ENCODE measurements at regions not wholly inside any gene's neighbourhood (a gene's known extent, or its start where the extent isn't known, plus 50 kb on each side); places are given as distances from the start of the nearest gene placed in this dataset.

GRCh38 chr11:104652996-104653395, 245.3 kb downstream of the CASP12 start:
- TF ChIP-seq EZH2phosphoT487 (IDR thresholded peaks at IDR 0.05; ENCODE audit: low read depth) = no peak
- TF ChIP-seq, protein P1, sequence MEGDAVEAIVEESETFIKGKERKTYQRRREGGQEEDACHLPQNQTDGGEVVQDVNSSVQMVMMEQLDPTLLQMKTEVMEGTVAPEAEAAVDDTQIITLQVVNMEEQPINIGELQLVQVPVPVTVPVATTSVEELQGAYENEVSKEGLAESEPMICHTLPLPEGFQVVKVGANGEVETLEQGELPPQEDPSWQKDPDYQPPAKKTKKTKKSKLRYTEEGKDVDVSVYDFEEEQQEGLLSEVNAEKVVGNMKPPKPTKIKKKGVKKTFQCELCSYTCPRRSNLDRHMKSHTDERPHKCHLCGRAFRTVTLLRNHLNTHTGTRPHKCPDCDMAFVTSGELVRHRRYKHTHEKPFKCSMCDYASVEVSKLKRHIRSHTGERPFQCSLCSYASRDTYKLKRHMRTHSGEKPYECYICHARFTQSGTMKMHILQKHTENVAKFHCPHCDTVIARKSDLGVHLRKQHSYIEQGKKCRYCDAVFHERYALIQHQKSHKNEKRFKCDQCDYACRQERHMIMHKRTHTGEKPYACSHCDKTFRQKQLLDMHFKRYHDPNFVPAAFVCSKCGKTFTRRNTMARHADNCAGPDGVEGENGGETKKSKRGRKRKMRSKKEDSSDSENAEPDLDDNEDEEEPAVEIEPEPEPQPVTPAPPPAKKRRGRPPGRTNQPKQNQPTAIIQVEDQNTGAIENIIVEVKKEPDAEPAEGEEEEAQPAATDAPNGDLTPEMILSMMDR (IDR thresholded peaks at IDR 0.05; ENCODE audit: low read depth, low read length) = no peak
- Histone ChIP-seq H3K4me1 (ENCODE audit: low read length) (no peaks in the 10 kb centered on the region), H3K9ac (ENCODE audit: low read length) (no peak overlapping the region), H3K79me2 (ENCODE audit: low read length) (no peaks in the 10 kb centered on the region), H3K36me3 (replicated peaks; ENCODE audit: low read depth, low read length) (no peaks in the 10 kb centered on the region), H3K27me3 (ENCODE audit: low read depth, low read length) (no peaks in the 10 kb centered on the region), H4K20me1 (ENCODE audit: insufficient read depth, low read length) (no peaks in the 10 kb centered on the region), H3K4me2 (ENCODE audit: low read length) (no peak overlapping the region), H3K27ac (ENCODE audit: low read length) (no peak overlapping the region), H3K9me3 (ENCODE audit: insufficient read depth, low read length) (0 out of 2 replicates have a peak, but pooled peaks cover 2% of the 10 kb centered on the region), H2AFZ (ENCODE audit: low read depth, low read length) (no peak overlapping the region), H3K4me3 (ENCODE audit: low read length) (no peak overlapping the region)

DNA sequence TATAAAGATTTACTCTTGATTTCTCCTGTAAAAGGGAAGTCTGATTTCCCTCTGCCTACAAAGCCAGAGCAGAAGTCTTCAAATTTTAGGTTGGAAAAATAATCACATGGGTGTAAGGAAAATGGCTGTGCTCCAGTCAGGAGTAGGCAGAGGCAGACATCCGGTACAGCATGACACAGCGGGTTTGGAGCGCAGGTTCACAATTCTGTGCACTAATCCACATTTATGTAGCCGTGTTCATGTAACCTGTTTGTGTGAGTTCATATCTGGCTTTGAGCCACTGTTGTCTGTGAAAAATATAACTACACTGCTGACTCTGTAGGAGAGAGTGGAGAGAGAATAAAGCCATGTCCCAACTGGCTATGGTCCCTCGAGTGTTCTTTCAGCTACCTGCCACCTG, 248.0 kb downstream of the CASP12 start:
- Histone ChIP-seq H3K9ac (ENCODE audit: low read length) (no peak overlapping the region), H3K4me3 (ENCODE audit: low read length) (no peak overlapping the region), H2AFZ (ENCODE audit: low read depth, low read length) (no peak overlapping the region), H3K9me3 (ENCODE audit: insufficient read depth, low read length) (0 out of 2 replicates have a peak, but pooled peaks cover 2% of the 10 kb centered on the region), H3K79me2 (ENCODE audit: low read length) (no peaks in the 10 kb centered on the region), H4K20me1 (ENCODE audit: insufficient read depth, low read length) (no peaks in the 10 kb centered on the region), H3K27ac (ENCODE audit: low read length) (no peak overlapping the region), H3K36me3 (replicated peaks; ENCODE audit: low read depth, low read length) (no peaks in the 10 kb centered on the region), H3K4me2 (ENCODE audit: low read length) (no peak overlapping the region), H3K4me1 (ENCODE audit: low read length) (no peaks in the 10 kb centered on the region), H3K27me3 (ENCODE audit: low read depth, low read length) (no peaks in the 10 kb centered on the region)
- no peak for TF ChIP-seq EZH2phosphoT487 (IDR thresholded peaks at IDR 0.05; ENCODE audit: low read depth)
- TF ChIP-seq, protein P1 (IDR thresholded peaks at IDR 0.05; ENCODE audit: low read depth, low read length) = no peak

DNA sequence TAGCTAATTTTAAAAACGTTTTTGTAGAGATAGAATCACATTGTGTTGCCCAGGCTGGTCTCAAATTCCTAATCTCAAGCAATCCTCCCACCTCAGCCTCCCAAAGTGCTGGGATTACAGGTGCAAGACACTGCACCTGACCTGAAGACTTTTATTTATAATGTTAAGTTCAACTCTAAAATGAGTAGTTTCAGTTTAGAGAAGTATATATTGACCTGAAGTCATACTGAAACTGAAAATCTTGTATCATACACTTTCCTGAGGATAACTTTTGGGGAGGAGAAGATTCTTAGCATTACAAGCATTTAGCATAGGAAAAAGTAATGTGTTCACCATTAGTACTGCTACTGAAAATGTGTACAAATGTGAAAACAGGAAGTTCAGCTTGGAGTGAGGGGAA, 249.3 kb downstream of the CASP12 start:
- Histone ChIP-seq H3K4me2 (ENCODE audit: low read length) (no peak overlapping the region), H4K20me1 (ENCODE audit: insufficient read depth, low read length) (no peaks in the 10 kb centered on the region), H3K36me3 (replicated peaks; ENCODE audit: low read depth, low read length) (no peaks in the 10 kb centered on the region), H3K79me2 (ENCODE audit: low read length) (no peaks in the 10 kb centered on the region), H3K9me3 (ENCODE audit: insufficient read depth, low read length) (0 out of 2 replicates have a peak, but pooled peaks cover 2% of the 10 kb centered on the region), H3K27me3 (ENCODE audit: low read depth, low read length) (no peaks in the 10 kb centered on the region), H3K27ac (ENCODE audit: low read length) (no peak overlapping the region), H3K9ac (ENCODE audit: low read length) (no peak overlapping the region), H2AFZ (ENCODE audit: low read depth, low read length) (no peak overlapping the region), H3K4me1 (ENCODE audit: low read length) (no peaks in the 10 kb centered on the region), H3K4me3 (ENCODE audit: low read length) (no peak overlapping the region)
- TF ChIP-seq, protein P1 (IDR thresholded peaks at IDR 0.05; ENCODE audit: low read depth, low read length) = no peak
- no peak for TF ChIP-seq EZH2phosphoT487 (IDR thresholded peaks at IDR 0.05; ENCODE audit: low read depth)

- no peaks in the 10 kb centered on the region for H3K79me2 ChIP-seq (ENCODE audit: low read length)
- H3K27me3 ChIP-seq (ENCODE audit: low read depth, low read length) = no peaks in the 10 kb centered on the region
- no peak overlapping the region for H3K4me3 ChIP-seq (ENCODE audit: low read length)
- H2AFZ ChIP-seq (ENCODE audit: low read depth, low read length) = no peak overlapping the region
- no peak overlapping the region for H3K4me2 ChIP-seq (ENCODE audit: low read length)
- no peaks in the 10 kb centered on the region for H3K36me3 ChIP-seq (replicated peaks; ENCODE audit: low read depth, low read length)
- no peak overlapping the region for H3K9ac ChIP-seq (ENCODE audit: low read length)
- H3K4me1 ChIP-seq (ENCODE audit: low read length) = no peaks in the 10 kb centered on the region
- TF ChIP-seq, protein P1 (IDR thresholded peaks at IDR 0.05; ENCODE audit: low read depth, low read length) = no peak
- TF ChIP-seq EZH2phosphoT487 (IDR thresholded peaks at IDR 0.05; ENCODE audit: low read depth) = no peak
- H4K20me1 ChIP-seq (ENCODE audit: insufficient read depth, low read length) = no peaks in the 10 kb centered on the region
- H3K9me3 ChIP-seq (ENCODE audit: insufficient read depth, low read length) = 0 out of 2 replicates have a peak, but pooled peaks cover 2% of the 10 kb centered on the region
- no peak overlapping the region for H3K27ac ChIP-seq (ENCODE audit: low read length)
Observed at GRCh38 chr11:104645261-104646222, 252.7 kb downstream of the CASP12 start.

Measured in OCI-LY3 (cell line).